OCI-LY3 (cell line): ENCODE measurements at regions not wholly inside any gene's neighbourhood (a gene's known extent, or its start where the extent isn't known, plus 50 kb on each side); places are given as distances from the start of the nearest gene placed in this dataset.

ENCODE experiments used
- H2AFZ ChIP-seq: fragments of 200-600, 300-600 bp; shearing (Covaris generic); 2 replicates; pipeline ENCODE4 v1.6.0; 2014; ENCODE audit warnings: antibody characterized with exemption, low read depth, low read length
- H3K27ac ChIP-seq: fragments of 200-600, 300-600 bp; sonication (generic); 2 replicates; pipeline ENCODE4 v1.5.1; 2014; ENCODE audit warnings: mild to moderate bottlenecking, low read length, moderate library complexity, mixed read lengths
- H3K27me3 ChIP-seq: fragments of 200-600, 300-600 bp; sonication (generic); 2 replicates; pipeline ENCODE4 v1.6.1; 2014; ENCODE audit warnings: low read depth, low read length, mixed read lengths
- H3K36me3 ChIP-seq: fragments of 200-600, 300-600 bp; sonication (generic); replicated peaks from 2 replicates; pipeline ENCODE3; 2014; ENCODE audit warnings: low read depth, low read length, mixed read lengths
- H3K4me1 ChIP-seq: fragments of 300-600, 200-600 bp; sonication (generic); 2 replicates; pipeline ENCODE4 v1.6.1; 2014; ENCODE audit warnings: low read length, mixed read lengths
- H3K4me2 ChIP-seq: fragments of 200-600, 300-600 bp; sonication (generic); 2 replicates; pipeline ENCODE4 v1.6.1; 2014; ENCODE audit warnings: low read length, mixed read lengths
- H3K4me3 ChIP-seq: fragments of 300-600, 200-600 bp; sonication (generic); 2 replicates; pipeline ENCODE4 v1.5.1; 2014; ENCODE audit warnings: antibody characterized with exemption, mild to moderate bottlenecking, low read length, moderate library complexity
- H3K79me2 ChIP-seq: fragments of 300-600, 200-600 bp; shearing (Covaris generic); 2 replicates; pipeline ENCODE4 v1.6.1; 2014; ENCODE audit warnings: mild to moderate bottlenecking, low read length, mixed read lengths
- H3K9ac ChIP-seq: fragments of 300-600, 200-600 bp; shearing (Covaris generic); 2 replicates; pipeline ENCODE4 v1.6.0; 2014; ENCODE audit warnings: mild to moderate bottlenecking, low read length, moderate library complexity
- H3K9me3 ChIP-seq: fragments of 200-600, 300-600 bp; shearing (Covaris generic); 2 replicates; pipeline ENCODE4 v1.6.1; 2014; ENCODE audit warnings: low read length, mixed read lengths; ENCODE audit not compliant: insufficient read depth
- H4K20me1 ChIP-seq: fragments of 200-600, 300-600 bp; sonication (generic); 2 replicates; pipeline ENCODE4 v1.6.1; 2016; ENCODE audit warnings: low read length, mixed read lengths; ENCODE audit not compliant: insufficient read depth
- EZH2phosphoT487 ChIP-seq: fragments of 200-600 bp; shearing (Covaris generic); IDR thresholded peaks from 2 replicates; pipeline ENCODE4 v1.6.1; 2018; ENCODE audit warnings: antibody characterized with exemption, mixed run types, low read depth
- TF ChIP-seq, protein P1 (sequence below): fragments of 200-600, 300-600 bp; sonication (generic); IDR thresholded peaks from 2 replicates; pipeline ENCODE4 v1.5.1; 2014; ENCODE audit warnings: antibody characterized with exemption, low read length, low read depth

DNA sequence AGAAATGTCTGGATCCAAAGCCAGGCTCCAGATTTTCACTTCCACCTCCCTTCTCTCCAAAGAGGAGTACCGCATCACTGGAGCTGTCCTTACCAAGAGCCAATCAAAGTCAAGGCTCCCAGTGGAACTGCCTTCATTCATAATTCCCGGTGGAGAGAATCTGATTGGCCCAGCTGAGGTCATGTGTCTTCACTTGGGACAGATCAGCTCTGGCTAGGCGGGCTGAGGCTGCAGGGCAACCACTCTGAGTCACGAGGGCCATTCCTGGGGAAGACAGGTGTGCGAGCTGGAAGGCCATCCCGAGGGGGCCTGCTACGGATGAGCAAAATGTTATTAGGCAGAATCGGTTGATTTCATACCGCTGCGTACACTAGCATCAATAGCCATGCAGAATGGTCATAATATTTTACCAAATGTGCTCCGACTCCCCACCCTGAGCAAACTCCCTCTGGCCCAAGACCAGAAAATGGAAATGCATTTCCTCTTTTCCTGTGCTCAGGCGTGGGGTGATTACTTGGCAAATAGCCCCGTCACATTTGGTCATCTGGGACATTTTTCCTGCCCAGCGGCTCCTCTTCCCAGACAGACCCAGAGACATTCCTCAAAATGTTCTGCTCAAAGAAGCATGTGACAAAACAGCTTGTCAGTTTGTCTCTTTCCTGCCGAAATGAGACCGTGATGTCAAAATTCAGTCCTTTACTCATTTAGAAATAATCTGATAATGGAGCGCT is 111.1 kb downstream of the AIPL1 start:
- no peak overlapping the region for H3K4me2 ChIP-seq
- H3K9me3 ChIP-seq = no peaks in the 10 kb centered on the region
- TF ChIP-seq EZH2phosphoT487 = no peak
- TF ChIP-seq, protein P1, sequence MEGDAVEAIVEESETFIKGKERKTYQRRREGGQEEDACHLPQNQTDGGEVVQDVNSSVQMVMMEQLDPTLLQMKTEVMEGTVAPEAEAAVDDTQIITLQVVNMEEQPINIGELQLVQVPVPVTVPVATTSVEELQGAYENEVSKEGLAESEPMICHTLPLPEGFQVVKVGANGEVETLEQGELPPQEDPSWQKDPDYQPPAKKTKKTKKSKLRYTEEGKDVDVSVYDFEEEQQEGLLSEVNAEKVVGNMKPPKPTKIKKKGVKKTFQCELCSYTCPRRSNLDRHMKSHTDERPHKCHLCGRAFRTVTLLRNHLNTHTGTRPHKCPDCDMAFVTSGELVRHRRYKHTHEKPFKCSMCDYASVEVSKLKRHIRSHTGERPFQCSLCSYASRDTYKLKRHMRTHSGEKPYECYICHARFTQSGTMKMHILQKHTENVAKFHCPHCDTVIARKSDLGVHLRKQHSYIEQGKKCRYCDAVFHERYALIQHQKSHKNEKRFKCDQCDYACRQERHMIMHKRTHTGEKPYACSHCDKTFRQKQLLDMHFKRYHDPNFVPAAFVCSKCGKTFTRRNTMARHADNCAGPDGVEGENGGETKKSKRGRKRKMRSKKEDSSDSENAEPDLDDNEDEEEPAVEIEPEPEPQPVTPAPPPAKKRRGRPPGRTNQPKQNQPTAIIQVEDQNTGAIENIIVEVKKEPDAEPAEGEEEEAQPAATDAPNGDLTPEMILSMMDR = no peak
- no peaks in the 10 kb centered on the region for H3K4me1 ChIP-seq
- H3K27me3 ChIP-seq = no peaks in the 10 kb centered on the region
- H3K4me3 ChIP-seq = no peak overlapping the region
- no peak overlapping the region for H2AFZ ChIP-seq
- H3K9ac ChIP-seq = no peak overlapping the region
- H3K79me2 ChIP-seq = no peaks in the 10 kb centered on the region
- no peaks in the 10 kb centered on the region for H4K20me1 ChIP-seq
- H3K36me3 ChIP-seq = no peaks in the 10 kb centered on the region
- no peak overlapping the region for H3K27ac ChIP-seq

DNA sequence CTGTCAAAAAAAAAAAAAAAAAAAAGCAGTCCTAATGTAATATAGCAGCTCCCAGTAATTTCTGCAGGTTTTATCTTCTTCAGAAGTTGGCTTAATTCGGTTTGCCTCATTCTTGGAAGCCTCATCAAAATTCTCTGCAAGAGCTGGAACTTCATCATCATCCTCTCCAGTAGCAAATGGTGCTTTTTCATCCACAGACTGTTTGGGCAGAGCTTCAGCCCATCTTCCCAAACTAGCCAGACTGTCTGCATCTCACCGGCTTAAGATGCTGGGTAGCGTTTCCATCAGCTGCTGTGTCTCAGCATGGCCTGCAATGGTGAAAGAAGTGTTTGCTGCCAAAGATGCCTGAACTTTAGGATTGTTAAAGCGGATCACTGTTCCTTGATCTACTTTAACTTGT is 112.6 kb downstream of the AIPL1 start:
- Histone ChIP-seq H2AFZ (no peak overlapping the region), H3K27me3 (no peaks in the 10 kb centered on the region), H3K36me3 (no peaks in the 10 kb centered on the region), H3K9me3 (no peaks in the 10 kb centered on the region), H3K27ac (no peak overlapping the region), H3K4me3 (no peak overlapping the region), H3K4me1 (no peaks in the 10 kb centered on the region), H3K9ac (no peak overlapping the region), H4K20me1 (no peaks in the 10 kb centered on the region), H3K79me2 (no peaks in the 10 kb centered on the region), H3K4me2 (no peak overlapping the region)
- TF ChIP-seq, protein P1 = no peak
- no peak for TF ChIP-seq EZH2phosphoT487

DNA sequence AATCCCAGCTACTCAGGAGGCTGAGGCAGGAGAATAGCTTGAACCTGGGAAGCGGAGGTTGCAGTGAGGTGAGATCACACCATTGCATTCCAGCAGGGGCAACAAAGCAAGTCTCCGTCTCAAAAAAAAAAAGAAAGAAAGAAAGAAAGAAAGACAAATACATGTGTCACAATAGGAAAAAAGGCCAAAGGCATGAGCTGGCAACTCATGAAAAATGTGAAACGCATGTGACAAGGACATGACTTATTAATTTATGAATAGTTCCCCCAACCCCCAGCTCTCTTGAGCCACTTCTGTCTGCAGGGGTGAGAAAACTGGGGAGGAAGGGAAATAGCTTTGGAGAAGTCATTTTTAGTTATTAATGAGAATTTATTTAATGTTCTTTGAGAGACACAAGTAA is 120.6 kb downstream of the AIPL1 start:
- H3K4me1 ChIP-seq = no peaks in the 10 kb centered on the region
- no peaks in the 10 kb centered on the region for H3K36me3 ChIP-seq
- H3K4me2 ChIP-seq = no peak overlapping the region
- TF ChIP-seq, protein P1 = no peak
- TF ChIP-seq EZH2phosphoT487 = no peak
- H3K27me3 ChIP-seq = no peaks in the 10 kb centered on the region
- no peaks in the 10 kb centered on the region for H3K79me2 ChIP-seq
- H3K27ac ChIP-seq = no peak overlapping the region
- H3K9me3 ChIP-seq = no peaks in the 10 kb centered on the region
- H4K20me1 ChIP-seq = no peaks in the 10 kb centered on the region
- no peak overlapping the region for H3K9ac ChIP-seq
- no peak overlapping the region for H3K4me3 ChIP-seq
- H2AFZ ChIP-seq = no peak overlapping the region

DNA sequence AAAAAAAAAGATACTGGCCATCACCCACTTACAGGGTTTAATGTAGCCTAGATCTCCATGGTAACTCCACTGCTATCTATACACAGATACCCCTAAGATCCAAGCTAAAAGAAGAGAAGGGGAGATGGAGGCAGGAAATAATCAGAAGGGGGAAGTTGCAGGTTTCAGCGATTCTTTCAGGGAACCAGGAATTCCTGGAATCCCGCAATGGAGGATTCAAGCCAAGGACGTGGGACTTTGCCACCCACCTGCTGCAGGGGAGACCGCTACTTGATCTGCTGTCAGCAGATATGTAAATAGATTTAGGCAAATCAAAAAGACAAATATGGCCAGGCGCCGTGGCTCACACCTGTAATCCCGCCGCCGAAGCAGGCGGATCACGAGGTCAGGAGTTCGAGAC is 121.1 kb downstream of the AIPL1 start:
- Histone ChIP-seq H3K79me2 (no peaks in the 10 kb centered on the region), H3K4me1 (no peaks in the 10 kb centered on the region), H3K9ac (no peak overlapping the region), H3K27me3 (no peaks in the 10 kb centered on the region), H3K4me3 (no peak overlapping the region), H4K20me1 (no peaks in the 10 kb centered on the region), H3K9me3 (no peaks in the 10 kb centered on the region), H2AFZ (no peak overlapping the region), H3K36me3 (no peaks in the 10 kb centered on the region), H3K27ac (no peak overlapping the region), H3K4me2 (no peak overlapping the region)
- TF ChIP-seq EZH2phosphoT487 = no peak
- TF ChIP-seq, protein P1 = no peak
